ENCODE measurements at regions not wholly inside any gene's neighbourhood (a gene's known extent, or its start where the extent isn't known, plus 50 kb on each side); places are given as distances from the start of the nearest gene placed in this dataset.
A peak's percentile ranks its signal among the peaks of the same experiment; 100 is the strongest.
"Not testable (repeated sequence)": the region's sequence is repeated elsewhere in the genome, so short reads cannot be mapped to it uniquely, and the experiment has no call there.

- DNase-seq: no peak
These were observed 50.9 kb upstream of the PDE1A start for GRCh38 chr2:182477774-182478173.

- DNase-seq: no peak
These were observed 54.8 kb upstream of the PDE1A start for GRCh38 chr2:182481676-182482075.

DNA sequence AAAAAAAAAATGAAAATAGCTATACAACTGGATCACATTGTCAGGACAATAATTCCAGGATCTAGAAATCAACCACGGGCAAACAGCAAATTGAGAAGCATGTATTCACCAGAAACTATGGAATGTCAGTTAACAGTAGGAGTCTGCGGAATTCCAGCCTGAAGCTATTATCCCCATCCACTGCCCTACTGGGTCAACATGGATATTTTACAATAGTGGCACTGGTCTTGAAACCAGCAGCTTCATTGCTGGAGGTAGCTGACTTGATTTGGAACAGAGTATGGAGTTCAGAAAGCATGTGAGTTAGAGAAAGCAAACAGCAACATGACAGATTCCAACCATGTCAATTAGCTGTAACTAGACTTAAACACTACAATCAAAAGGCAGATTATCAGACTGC lies 55.7 kb upstream of the PDE1A start:
- no peak for DNase-seq

GRCh38 chr2:182496596-182496995 lies 69.8 kb upstream of the PDE1A start:
- no peak for DNase-seq

- DNase-seq: no peak
These were observed 73.1 kb upstream of the PDE1A start for GRCh38 chr2:182499706-182500470.

DNA sequence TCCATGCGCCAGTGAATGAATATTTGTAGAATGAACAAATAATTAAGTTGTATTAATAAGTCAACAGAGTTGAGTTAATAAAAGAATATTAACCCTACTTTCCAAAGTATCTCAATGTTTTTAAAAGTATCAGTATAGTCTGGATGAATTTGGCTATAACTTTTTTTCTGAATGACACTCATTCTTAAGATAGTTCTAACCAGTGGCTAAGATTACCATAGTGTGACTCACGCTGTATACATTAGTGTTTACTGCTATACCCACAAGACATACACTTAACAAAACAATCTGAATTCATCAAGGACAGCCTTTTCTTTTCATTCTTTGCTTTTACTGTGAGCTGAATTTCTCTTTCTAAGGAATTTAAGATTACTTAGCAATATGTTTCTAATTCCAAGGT lies 77.0 kb upstream of the PDE1A start:
- no peak for DNase-seq

DNA sequence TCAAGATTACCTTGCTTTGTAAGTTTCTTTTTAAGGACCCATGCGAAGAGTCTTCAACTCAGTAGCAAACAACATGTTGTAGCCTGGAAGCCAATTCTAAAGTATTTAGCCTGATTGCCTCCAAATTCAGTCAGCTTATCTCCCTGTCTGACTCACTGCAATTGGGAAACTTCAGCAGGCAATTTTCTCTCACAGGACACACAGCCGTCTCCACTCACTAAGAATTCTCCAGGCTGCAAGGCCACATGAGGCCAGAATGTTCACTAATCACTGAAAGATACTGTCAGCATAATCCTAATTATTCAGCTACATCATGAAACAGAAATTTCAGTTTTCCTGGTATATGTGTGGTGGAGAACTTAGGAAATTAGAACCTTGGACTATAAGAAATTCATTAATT lies 78.1 kb upstream of the PDE1A start:
- DNase-seq: no peak

GRCh38 chr2:182506606-182507005 lies 79.8 kb upstream of the PDE1A start:
- no peak for DNase-seq

DNA sequence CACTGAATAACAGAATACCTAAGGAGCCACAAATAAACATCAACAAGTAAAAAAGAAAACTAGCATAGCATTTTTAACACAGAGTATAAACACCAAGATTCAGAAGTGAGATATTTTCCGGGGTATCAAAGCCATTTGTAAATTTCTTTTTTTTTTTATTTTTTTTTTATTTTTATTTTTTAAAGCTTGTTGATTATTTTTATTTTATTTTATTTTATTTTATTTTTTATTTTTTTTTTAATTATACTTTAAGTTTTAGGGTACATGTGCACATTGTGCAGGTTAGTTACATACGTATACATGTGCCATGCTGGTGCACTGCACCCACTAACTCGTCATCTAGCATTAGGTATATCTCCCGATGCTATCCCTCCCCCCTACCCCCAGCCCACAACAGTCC lies 81.7 kb upstream of the PDE1A start:
- not testable (repeated sequence) for DNase-seq

DNA sequence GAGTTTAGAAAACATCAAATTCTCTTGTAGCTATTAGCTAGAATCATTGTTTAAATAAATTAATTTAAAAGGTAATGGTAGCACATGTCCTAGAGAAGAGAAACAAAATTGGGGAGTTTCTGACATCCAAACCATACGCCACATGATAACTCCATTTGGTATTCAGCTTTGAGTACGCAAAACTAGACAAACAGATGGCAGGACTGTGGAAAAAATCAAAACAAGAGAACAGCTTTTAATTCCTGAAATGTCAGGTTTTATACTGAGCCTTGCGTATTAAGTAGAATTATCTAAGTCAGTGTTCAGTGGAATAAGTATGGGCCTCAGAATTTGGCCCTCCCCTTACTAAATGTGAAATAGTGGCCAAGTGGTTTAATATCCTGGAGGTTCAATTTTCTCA lies 82.4 kb upstream of the PDE1A start:
- DNase-seq: no peak

DNA sequence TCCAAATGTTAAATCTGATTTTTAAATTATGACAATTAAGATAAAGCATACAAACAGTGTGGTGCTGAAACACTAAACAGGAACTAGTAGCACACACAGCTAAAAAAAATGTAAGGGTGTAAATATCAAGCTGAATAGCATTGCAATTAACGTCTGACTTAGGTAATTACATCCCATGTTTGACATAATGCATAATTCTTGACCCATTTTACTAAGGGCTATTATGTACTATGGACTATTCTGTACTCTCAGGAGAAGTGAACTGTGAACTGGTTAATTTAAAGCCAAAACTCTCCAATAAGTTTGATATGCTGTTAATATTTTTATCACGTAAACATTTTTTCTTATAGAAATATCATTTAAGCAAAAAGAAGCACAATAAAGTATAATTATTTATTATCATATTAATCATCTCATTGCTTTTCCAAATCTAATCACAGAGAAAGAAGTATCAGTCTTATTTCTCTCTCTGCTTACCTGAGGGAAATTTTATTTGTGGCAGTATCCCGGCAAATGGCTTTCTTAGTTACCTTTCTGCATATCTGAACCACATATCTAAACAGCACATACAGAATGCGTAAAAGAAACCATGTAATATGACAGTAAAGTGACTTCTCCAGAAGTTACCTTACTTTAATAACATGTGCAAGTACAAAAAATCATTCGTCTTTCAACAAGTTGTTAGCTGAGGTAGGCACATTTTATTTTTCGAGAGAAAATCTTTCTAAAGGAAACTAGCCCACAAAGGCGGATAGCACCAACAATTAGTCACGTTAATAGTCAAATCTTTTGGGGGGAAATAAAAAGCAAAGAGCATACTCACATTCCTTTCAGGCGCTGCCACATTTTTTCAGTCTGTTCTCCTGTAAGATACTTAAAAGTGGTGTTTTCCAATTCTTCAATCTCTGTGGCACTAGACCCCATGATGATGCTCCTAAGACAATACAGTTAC lies 94.9 kb upstream of the PDE1A start:
- no peak for DNase-seq

DNA sequence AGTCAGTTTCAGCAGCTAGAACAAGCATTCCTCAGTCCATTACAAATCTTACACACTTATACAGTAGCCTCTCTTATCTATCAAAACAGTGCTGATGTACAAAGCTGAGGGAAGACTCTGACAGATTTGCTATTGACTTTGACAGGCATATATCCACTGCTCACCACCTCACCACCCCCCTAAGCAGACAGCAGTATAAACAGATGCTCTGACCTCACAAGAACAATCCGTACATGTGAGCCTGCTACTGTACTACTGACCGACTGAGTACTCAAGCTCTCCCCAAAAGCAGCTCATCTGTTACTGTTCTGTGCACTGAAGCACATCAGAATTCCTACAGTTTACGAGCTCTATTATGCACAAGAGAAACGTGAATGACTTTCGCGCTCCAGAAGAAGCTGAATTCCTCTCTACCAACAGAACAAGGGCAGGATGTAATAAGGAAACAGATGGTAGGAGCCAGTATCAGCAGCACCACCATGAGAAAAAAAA lies 95.6 kb upstream of the PDE1A start:
- peak; percentile 24 for DNase-seq

GRCh38 chr2:182522972-182523473 lies 96.2 kb upstream of the PDE1A start:
- DNase-seq: no peak

DNA sequence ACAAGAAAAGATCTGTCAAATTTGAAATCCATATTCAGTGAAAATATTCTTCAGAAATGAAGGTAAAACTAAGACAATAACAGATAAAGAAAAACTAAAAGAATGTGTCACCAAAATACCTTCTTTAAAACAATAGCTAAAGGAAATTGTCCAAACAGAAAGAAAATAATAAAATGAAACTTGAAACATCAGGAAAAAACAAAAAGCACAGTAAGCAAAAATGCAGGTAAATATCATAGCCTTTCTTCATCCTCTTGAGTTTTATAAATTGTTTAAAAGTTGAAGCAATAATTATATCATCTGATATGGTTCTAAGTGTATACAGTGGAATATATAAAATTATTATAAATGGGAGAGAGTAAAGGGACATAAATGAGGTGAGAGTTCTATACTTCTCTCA lies 103.8 kb upstream of the PDE1A start:
- DNase-seq: no peak

DNA sequence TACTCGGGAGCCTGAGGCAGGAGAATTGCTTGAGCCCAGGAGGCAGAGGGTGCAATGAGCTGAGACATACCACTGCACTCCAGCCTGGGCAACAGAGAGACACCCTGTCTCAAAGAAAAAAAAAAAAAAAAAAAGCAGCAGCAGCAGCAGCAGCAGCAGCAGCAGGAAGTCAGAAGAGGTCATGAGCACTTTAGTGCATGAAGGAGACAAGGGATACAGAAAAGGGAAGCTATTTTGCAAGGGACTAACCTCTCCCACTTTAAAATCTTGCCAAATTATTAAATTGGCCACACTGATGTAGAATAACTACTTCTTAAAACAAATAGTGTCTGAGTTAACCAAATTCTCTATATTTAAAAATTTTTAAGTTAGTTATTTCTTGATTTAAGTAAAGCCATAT lies 113.4 kb upstream of the PDE1A start:
- no peak for DNase-seq

GRCh38 chr2:182541268-182541667 lies 114.4 kb upstream of the PDE1A start:
- DNase-seq: no peak

DNA sequence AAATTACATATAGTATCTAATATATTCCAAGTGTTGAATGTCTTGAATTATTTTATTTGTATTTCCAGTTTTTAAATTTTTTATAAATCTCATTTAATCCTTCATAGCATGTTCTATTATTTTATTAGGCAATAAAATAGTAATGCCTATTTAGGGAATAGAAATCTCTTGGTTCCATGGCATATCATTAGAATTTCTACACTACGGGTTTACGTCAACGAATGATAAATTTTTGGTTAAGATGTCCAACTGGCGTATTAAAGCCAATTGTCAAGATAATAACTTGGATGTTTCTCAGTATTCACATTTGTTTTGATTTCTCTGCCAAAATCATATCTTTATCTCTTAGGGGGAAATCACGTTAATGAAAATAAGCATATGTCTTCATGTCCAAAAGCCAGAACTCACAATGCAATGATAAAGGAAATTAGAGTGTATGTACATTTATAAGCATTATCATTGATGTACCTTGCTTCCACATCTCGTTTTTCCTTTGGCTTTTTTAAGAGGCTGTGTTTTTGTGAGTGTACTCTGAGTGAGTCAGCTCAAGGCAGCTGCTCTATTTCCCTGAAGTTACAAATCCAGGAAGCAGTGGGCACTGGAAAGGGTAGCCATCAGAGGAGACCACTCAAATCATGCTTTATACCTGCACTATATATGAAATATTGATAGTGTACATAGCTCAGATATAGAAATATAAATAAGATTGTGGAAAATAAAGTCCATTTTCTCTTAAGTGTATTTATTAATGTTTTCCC lies 115.8 kb upstream of the PDE1A start:
- no peak for DNase-seq

DNA sequence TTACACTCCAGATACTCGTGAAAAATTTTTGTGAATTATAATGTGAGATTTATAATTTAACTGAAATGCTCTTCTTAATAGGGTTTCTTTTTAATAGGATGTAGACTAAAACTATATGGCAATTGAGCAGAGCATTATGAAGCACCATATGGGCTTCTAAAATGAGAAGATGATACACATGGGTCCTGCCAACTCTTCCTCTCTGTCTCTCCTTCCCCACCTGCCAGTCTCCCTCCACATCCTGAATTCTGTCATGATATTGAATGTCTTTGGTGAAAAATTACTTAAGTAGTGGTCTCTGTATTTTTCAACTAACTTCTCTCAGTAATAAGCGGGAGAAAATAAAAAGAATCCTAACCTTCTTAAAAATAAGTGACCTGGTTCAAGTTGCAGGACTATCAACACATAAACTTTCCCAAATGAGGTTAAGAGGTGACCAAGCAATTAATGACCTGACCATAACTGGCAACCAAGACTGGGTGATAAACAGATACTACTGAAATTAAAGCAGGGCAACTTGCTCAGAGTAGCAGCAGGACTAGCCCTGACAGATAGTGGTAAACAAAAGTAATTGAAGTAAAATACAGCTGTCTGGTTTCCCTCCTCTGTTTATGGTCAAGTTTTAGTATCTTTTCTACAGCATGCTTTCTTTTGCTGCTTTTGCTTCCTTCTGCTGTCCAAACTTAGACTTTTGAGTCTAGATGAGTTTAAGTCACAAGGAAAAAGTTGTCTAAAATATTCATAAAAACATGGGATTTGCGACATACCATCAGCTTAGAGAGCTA lies 117.1 kb upstream of the PDE1A start:
- DNase-seq: no peak

GRCh38 chr2:182545420-182546167 lies 118.8 kb upstream of the PDE1A start:
- no peak for DNase-seq

DNA sequence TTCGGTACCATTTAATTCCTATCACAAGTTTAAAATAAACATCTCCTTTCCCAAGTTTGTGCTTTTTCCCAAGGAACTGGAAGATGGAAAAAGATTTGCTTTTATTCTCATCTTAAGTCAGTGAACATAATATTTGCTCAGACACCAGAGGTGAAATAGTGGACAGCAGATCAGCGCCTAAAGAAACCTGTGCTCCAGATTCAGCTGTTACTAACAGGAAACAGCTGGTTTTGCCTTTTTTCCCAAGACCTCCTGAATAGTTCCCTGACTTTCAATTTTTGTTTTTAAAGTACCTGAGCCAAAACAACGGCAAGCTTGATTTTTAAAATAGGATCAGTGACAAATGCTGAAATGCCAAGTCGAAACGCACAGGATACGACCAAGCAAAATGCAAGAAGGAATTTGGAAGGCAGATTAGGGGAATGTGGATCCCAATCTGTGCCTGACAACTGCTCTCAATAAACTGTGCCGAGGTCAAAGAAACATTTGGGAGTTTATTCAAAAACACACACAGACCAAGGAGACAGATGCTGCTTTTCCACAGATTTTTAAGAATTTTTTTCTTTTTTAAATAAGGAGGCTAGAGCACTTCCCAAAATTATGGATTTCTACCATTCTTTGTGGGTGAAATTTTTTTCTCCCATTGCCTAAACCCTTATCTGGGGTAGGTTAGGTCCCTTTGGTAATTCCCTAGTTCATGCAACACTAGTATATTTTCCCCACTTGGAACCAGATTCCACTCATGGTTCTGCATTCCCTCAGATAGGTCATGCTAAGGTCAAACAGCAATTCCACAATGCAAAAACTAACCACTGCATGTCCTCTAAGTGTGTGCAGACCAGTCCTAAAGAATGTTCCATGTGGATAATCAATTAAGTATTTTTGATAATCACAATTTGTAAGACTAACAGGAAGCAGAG lies 121.5 kb upstream of the PDE1A start:
- no peak for DNase-seq

All from occipital lobe (tissue), 1 donor.